ENCODE measurements at regions not wholly inside any gene's neighbourhood (a gene's known extent, or its start where the extent isn't known, plus 50 kb on each side); places are given as distances from the start of the nearest gene placed in this dataset.

GRCh38 chr21:38716942-38717341 lies 88.8 kb upstream of the ETS2 start:
- 0 out of 2 replicates have a peak, but pooled peaks cover 12% of the 10 kb centered on the region for H3K27me3 ChIP-seq (replicated peaks; ENCODE audit: insufficient read depth)
- no peaks in the 10 kb centered on the region for H3K4me1 ChIP-seq (ENCODE audit: insufficient read depth)
- 85% methylated on average over 5 of the region's 5 CpGs for WGBS, 2 experiments (ENCODE audit: low coverage in 1 of 2, low lambda C conversion rate in 2 of 2, missing lambda C conversion rate in 2 of 2)
- DNase-seq, result peak; percentile 59
- no peaks in the 10 kb centered on the region for H3F3A ChIP-seq (ENCODE audit: insufficient read depth)
- no peak for TF ChIP-seq EZH2 (IDR thresholded peaks at IDR 0.05; ENCODE audit: insufficient read depth, poor library complexity, severe bottlenecking)
- TF ChIP-seq EZH2phosphoT487 (IDR thresholded peaks at IDR 0.05; ENCODE audit: insufficient read depth, low read depth), result no peak
- H3K9ac ChIP-seq, result no peak overlapping the region
- no peak overlapping the region for H3K27ac ChIP-seq
- H2AFZ ChIP-seq, result no peak overlapping the region
- no peak overlapping the region for H3K4me3 ChIP-seq
- no peaks in the 10 kb centered on the region for H3K9me3 ChIP-seq (ENCODE audit: low read depth)
- H3K9me2 ChIP-seq (ENCODE audit: insufficient read depth), result no peaks in the 10 kb centered on the region
- H4K20me1 ChIP-seq (ENCODE audit: insufficient read depth), result no peaks in the 10 kb centered on the region
- H3K4me2 ChIP-seq (ENCODE audit: unreplicated experiment), result no peak overlapping the region
- in situ Hi-C loops (cut with MboI), result loop anchor here (10.0 kb wide), 1 partner anchor 212 kb away; no protein-coding TSS in a partner anchor
- H3K79me2 ChIP-seq (ENCODE audit: insufficient read depth), result no peaks in the 10 kb centered on the region
- no peaks in the 10 kb centered on the region for H3K36me3 ChIP-seq (ENCODE audit: low read depth)

DNA sequence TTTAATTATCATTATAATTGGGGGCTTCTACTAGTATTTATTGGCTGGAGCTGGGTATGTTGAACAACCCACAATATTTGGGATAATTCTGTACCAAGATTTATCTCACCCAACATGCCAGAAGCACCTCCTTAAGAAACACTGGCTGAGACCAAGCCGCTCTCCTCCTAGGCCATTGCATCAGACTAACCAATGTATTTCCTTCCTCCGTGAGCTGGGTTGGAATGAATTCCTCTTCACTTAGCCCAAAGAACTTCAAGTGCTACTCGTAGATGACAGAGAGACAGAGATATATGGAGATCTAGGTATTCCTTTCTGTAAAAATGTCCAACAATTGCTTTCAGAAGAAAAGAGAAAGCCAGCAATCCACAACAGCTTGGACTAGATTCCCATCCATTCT lies 87.2 kb upstream of the ETS2 start:
- Histone ChIP-seq H4K20me1 (ENCODE audit: insufficient read depth) (no peaks in the 10 kb centered on the region), H3K9me3 (ENCODE audit: low read depth) (no peaks in the 10 kb centered on the region), H3K27ac (no peak overlapping the region), H3K36me3 (ENCODE audit: low read depth) (no peaks in the 10 kb centered on the region), H2AFZ (no peak overlapping the region), H3K4me1 (ENCODE audit: insufficient read depth) (no peaks in the 10 kb centered on the region), H3K9me2 (ENCODE audit: insufficient read depth) (no peaks in the 10 kb centered on the region), H3K27me3 (replicated peaks; ENCODE audit: insufficient read depth) (0 out of 2 replicates have a peak, but pooled peaks cover 12% of the 10 kb centered on the region), H3K4me2 (ENCODE audit: unreplicated experiment) (no peak overlapping the region), H3K4me3 (no peak overlapping the region), H3K9ac (no peak overlapping the region), H3K79me2 (ENCODE audit: insufficient read depth) (no peaks in the 10 kb centered on the region), H3F3A (ENCODE audit: insufficient read depth) (no peaks in the 10 kb centered on the region)
- 61 to 66% methylated on average over 3 of the region's 3 CpGs for WGBS, 2 experiments (ENCODE audit: low coverage in 1 of 2, low lambda C conversion rate in 2 of 2, missing lambda C conversion rate in 2 of 2)
- DNase-seq, result no peak
- TF ChIP-seq EZH2phosphoT487 (IDR thresholded peaks at IDR 0.05; ENCODE audit: insufficient read depth, low read depth) (no peak), EZH2 (IDR thresholded peaks at IDR 0.05; ENCODE audit: insufficient read depth, poor library complexity, severe bottlenecking) (no peak)
- in situ Hi-C loops (cut with MboI), result loop anchor here (10.0 kb wide), 1 partner anchor 214 kb away; no protein-coding TSS in a partner anchor

- H3K9me3 ChIP-seq (ENCODE audit: low read depth), result no peaks in the 10 kb centered on the region
- TF ChIP-seq EZH2phosphoT487 (IDR thresholded peaks at IDR 0.05; ENCODE audit: insufficient read depth, low read depth) (no peak), EZH2 (IDR thresholded peaks at IDR 0.05; ENCODE audit: insufficient read depth, poor library complexity, severe bottlenecking) (no peak)
- no peaks in the 10 kb centered on the region for H3K36me3 ChIP-seq (ENCODE audit: low read depth)
- no peak overlapping the region for H3K4me2 ChIP-seq (ENCODE audit: unreplicated experiment)
- H3K9ac ChIP-seq, result no peak overlapping the region
- 90 to 92% methylated on average over 6 of the region's 6 CpGs for WGBS, 2 experiments (ENCODE audit: low coverage in 1 of 2, low lambda C conversion rate in 2 of 2, missing lambda C conversion rate in 2 of 2)
- H3K9me2 ChIP-seq (ENCODE audit: insufficient read depth), result no peaks in the 10 kb centered on the region
- H3K4me3 ChIP-seq, result no peak overlapping the region
- in situ Hi-C loops (cut with MboI), result no loop called here
- no peaks in the 10 kb centered on the region for H3F3A ChIP-seq (ENCODE audit: insufficient read depth)
- no peak overlapping the region for H3K27ac ChIP-seq
- no peaks in the 10 kb centered on the region for H3K79me2 ChIP-seq (ENCODE audit: insufficient read depth)
- DNase-seq, result no peak
- no peaks in the 10 kb centered on the region for H3K27me3 ChIP-seq (replicated peaks; ENCODE audit: insufficient read depth)
- no peak overlapping the region for H2AFZ ChIP-seq
- no peaks in the 10 kb centered on the region for H3K4me1 ChIP-seq (ENCODE audit: insufficient read depth)
- H4K20me1 ChIP-seq (ENCODE audit: insufficient read depth), result no peaks in the 10 kb centered on the region
These were observed 85.7 kb upstream of the ETS2 start for GRCh38 chr21:38720074-38720473.

GRCh38 chr21:38721055-38721454 lies 84.7 kb upstream of the ETS2 start:
- no peak overlapping the region for H3K27ac ChIP-seq
- no peak overlapping the region for H3K9ac ChIP-seq
- no peaks in the 10 kb centered on the region for H3K9me2 ChIP-seq (ENCODE audit: insufficient read depth)
- in situ Hi-C loops (cut with MboI), result no loop called here
- H3K79me2 ChIP-seq (ENCODE audit: insufficient read depth), result no peaks in the 10 kb centered on the region
- peaks cover 4% of the 10 kb centered on the region for H3K9me3 ChIP-seq (ENCODE audit: low read depth)
- H3K27me3 ChIP-seq (replicated peaks; ENCODE audit: insufficient read depth), result no peaks in the 10 kb centered on the region
- H3K4me3 ChIP-seq, result no peak overlapping the region
- no peaks in the 10 kb centered on the region for H3K4me1 ChIP-seq (ENCODE audit: insufficient read depth)
- H4K20me1 ChIP-seq (ENCODE audit: insufficient read depth), result no peaks in the 10 kb centered on the region
- no peaks in the 10 kb centered on the region for H3F3A ChIP-seq (ENCODE audit: insufficient read depth)
- H3K36me3 ChIP-seq (ENCODE audit: low read depth), result no peaks in the 10 kb centered on the region
- no peak for DNase-seq
- TF ChIP-seq EZH2 (IDR thresholded peaks at IDR 0.05; ENCODE audit: insufficient read depth, poor library complexity, severe bottlenecking), result no peak
- no peak for TF ChIP-seq EZH2phosphoT487 (IDR thresholded peaks at IDR 0.05; ENCODE audit: insufficient read depth, low read depth)
- 86 to 95% methylated on average over 6 of the region's 6 CpGs for WGBS, 2 experiments (ENCODE audit: low coverage in 1 of 2, low lambda C conversion rate in 2 of 2, missing lambda C conversion rate in 2 of 2)
- H3K4me2 ChIP-seq (ENCODE audit: unreplicated experiment), result no peak overlapping the region
- H2AFZ ChIP-seq, result no peak overlapping the region

DNA sequence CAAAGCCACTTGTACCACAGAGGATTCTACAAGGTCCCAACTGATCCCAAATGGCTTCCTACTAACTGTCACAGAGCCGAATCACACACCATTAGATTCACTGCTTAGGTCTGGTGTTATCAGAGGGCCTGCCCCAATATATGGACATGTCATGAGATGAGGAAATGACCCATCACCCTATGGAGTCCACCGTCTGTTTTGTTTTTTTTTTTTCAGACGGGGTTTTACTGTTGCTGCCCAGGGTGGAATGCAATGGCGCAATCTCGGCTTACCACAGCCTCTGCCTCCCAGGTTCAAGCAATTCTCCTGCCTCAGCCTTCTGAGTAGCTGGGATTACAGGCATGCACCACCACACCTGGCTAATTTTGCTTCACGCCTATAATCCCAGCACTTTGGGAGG lies 83.8 kb upstream of the ETS2 start:
- no peaks in the 10 kb centered on the region for H3K9me2 ChIP-seq (ENCODE audit: insufficient read depth)
- no peaks in the 10 kb centered on the region for H3F3A ChIP-seq (ENCODE audit: insufficient read depth)
- no peak overlapping the region for H2AFZ ChIP-seq
- H3K4me1 ChIP-seq (ENCODE audit: insufficient read depth), result no peaks in the 10 kb centered on the region
- TF ChIP-seq EZH2phosphoT487 (IDR thresholded peaks at IDR 0.05; ENCODE audit: insufficient read depth, low read depth), result no peak
- TF ChIP-seq EZH2 (IDR thresholded peaks at IDR 0.05; ENCODE audit: insufficient read depth, poor library complexity, severe bottlenecking), result no peak
- H3K27me3 ChIP-seq (replicated peaks; ENCODE audit: insufficient read depth), result no peaks in the 10 kb centered on the region
- in situ Hi-C loops (cut with MboI), result no loop called here
- no peak overlapping the region for H3K4me3 ChIP-seq
- H3K9ac ChIP-seq, result no peak overlapping the region
- peaks cover 5% of the 10 kb centered on the region for H3K9me3 ChIP-seq (ENCODE audit: low read depth)
- H4K20me1 ChIP-seq (ENCODE audit: insufficient read depth), result no peaks in the 10 kb centered on the region
- H3K27ac ChIP-seq, result no peak overlapping the region
- no peaks in the 10 kb centered on the region for H3K79me2 ChIP-seq (ENCODE audit: insufficient read depth)
- no peak overlapping the region for H3K4me2 ChIP-seq (ENCODE audit: unreplicated experiment)
- DNase-seq, result peak; percentile 27
- 62 to 63% methylated on average over 6 of the region's 6 CpGs for WGBS, 2 experiments (ENCODE audit: low coverage in 1 of 2, low lambda C conversion rate in 2 of 2, missing lambda C conversion rate in 2 of 2)
- H3K36me3 ChIP-seq (ENCODE audit: low read depth), result no peaks in the 10 kb centered on the region

All from GM23248 (cell line).